ENCODE measurements at regions not wholly inside any gene's neighbourhood (a gene's known extent, or its start where the extent isn't known, plus 50 kb on each side); places are given as distances from the start of the nearest gene placed in this dataset.

DNA sequence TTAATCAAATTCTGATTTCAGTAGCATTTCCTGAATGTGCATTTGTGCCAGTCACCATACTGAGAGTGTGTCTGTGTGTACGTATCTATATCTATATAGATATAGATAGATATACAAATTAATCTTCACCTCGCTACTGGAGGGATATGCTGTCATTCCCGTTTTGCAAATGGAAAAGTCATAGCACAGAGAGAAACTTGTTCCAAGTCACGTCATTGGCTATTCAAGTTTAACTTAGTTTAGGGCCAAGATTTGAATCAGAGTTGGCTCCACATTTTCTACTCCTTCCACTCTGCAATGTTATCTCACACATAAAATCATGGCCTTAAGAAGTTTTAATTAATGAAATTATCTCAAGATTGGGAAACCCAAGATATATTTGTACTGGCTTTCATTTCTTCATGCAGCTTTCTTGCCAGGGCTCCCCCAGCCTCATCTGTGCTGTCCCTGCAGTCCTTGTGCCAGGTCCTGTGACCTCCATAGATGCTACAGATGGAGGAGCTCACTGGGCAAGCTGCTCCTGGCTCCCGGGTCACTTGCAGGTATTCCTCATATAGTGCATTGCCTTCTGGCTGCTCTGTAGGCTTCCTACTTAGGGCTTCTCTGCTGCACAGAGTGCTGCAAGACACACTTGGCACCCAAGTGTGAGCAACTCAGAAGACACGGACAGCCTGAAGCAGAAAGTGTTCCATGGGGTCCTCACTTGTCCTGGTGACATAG is 245.8 kb downstream of the KCNS3 start:
- no peak for DNase-seq (ENCODE audit: extremely low spot score)
- TF ChIP-seq, protein P1, sequence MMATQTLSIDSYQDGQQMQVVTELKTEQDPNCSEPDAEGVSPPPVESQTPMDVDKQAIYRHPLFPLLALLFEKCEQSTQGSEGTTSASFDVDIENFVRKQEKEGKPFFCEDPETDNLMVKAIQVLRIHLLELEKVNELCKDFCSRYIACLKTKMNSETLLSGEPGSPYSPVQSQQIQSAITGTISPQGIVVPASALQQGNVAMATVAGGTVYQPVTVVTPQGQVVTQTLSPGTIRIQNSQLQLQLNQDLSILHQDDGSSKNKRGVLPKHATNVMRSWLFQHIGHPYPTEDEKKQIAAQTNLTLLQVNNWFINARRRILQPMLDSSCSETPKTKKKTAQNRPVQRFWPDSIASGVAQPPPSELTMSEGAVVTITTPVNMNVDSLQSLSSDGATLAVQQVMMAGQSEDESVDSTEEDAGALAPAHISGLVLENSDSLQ (IDR thresholded peaks at IDR 0.05), result no peak
- TF ChIP-seq ELF4 (IDR thresholded peaks at IDR 0.05) (no peak), ARNT (IDR thresholded peaks at IDR 0.05) (no peak), ZNF384 (IDR thresholded peaks at IDR 0.05) (no peak), TARDBP (IDR thresholded peaks at IDR 0.05) (no peak), L3MBTL2 (conservative IDR thresholded peaks at IDR 0.05) (no peak), LEF1 (IDR thresholded peaks at IDR 0.05; ENCODE audit: borderline replicate concordance) (no peak), FOXK2 (IDR thresholded peaks at IDR 0.05) (no peak)
- POLR2A ChIA-PET, result no interaction called here
- CTCF ChIA-PET, result no interaction called here

DNA sequence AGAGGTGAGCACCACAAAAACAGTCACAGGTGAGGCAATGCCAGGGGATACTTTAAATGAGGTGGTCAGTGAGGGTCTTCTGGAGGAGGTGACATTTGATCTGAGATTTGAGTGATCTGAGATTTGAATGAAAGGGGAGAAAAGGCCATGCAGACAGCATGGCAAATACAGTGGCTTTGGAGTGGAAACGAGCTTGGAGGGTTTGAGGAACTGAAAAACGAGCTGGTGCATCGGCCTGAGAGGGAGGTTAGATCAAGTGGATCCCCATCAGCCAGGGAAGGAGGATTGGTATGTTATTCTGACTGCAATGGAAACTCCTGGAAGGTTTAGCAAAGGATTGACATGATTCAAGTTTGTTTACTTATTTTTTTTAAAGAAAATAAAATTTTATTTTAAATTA is 245.1 kb downstream of the KCNS3 start:
- ChIA-PET POLR2A (no interaction called here), CTCF (no interaction called here)
- TF ChIP-seq TARDBP (IDR thresholded peaks at IDR 0.05), result no peak
- TF ChIP-seq FOXM1 (IDR thresholded peaks at IDR 0.05; ENCODE audit: borderline replicate concordance), result no peak
- TF ChIP-seq ARNT (IDR thresholded peaks at IDR 0.05), result no peak
- TF ChIP-seq FOXA1 (IDR thresholded peaks at IDR 0.05), result no peak
- no peak for TF ChIP-seq NFRKB (IDR thresholded peaks at IDR 0.05)
- no peak for TF ChIP-seq L3MBTL2 (conservative IDR thresholded peaks at IDR 0.05)
- TF ChIP-seq ZNF384 (IDR thresholded peaks at IDR 0.05), result no peak
- TF ChIP-seq FOXK2 (IDR thresholded peaks at IDR 0.05), result no peak
- no peak for TF ChIP-seq ELF4 (IDR thresholded peaks at IDR 0.05)
- DNase-seq (ENCODE audit: extremely low spot score), result no peak

DNA sequence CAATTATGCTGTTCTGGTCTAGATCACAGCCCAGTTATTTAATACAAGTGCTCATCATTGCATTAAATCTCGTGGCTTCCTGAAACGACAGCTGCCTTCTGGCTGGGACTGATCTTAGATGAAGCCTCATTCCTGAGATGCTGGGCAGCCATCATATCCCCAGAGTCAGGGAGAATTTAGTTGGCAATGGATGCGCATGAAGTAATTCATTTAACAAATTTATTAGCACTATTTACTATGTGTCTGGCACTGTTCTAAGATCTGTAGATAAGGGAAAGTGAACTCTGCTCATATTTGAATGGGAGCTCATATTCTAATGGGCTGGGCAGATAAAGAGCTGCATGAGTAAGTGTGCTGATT is 244.7 kb downstream of the KCNS3 start:
- TF ChIP-seq FOXK2 (IDR thresholded peaks at IDR 0.05) (no peak), SP1 (IDR thresholded peaks at IDR 0.05) (no peak), BHLHE40 (IDR thresholded peaks at IDR 0.05; ENCODE audit: borderline replicate concordance) (no peak), L3MBTL2 (conservative IDR thresholded peaks at IDR 0.05) (no peak), ZNF384 (IDR thresholded peaks at IDR 0.05) (no peak), HDGF (IDR thresholded peaks at IDR 0.05; ENCODE audit: borderline replicate concordance) (no peak), ARNT (IDR thresholded peaks at IDR 0.05) (no peak), ELF4 (IDR thresholded peaks at IDR 0.05) (no peak), LEF1 (IDR thresholded peaks at IDR 0.05; ENCODE audit: borderline replicate concordance) (no peak), FOXA1 (IDR thresholded peaks at IDR 0.05) (no peak), SUZ12 (IDR thresholded peaks at IDR 0.05) (no peak), CTBP1 (IDR thresholded peaks at IDR 0.05; ENCODE audit: borderline replicate concordance) (no peak), FOXM1 (IDR thresholded peaks at IDR 0.05; ENCODE audit: borderline replicate concordance) (no peak)
- TF ChIP-seq, protein P1 (IDR thresholded peaks at IDR 0.05), result no peak
- DNase-seq (ENCODE audit: extremely low spot score), result no peak
- CTCF ChIA-PET, result no interaction called here
- POLR2A ChIA-PET, result no interaction called here

DNA sequence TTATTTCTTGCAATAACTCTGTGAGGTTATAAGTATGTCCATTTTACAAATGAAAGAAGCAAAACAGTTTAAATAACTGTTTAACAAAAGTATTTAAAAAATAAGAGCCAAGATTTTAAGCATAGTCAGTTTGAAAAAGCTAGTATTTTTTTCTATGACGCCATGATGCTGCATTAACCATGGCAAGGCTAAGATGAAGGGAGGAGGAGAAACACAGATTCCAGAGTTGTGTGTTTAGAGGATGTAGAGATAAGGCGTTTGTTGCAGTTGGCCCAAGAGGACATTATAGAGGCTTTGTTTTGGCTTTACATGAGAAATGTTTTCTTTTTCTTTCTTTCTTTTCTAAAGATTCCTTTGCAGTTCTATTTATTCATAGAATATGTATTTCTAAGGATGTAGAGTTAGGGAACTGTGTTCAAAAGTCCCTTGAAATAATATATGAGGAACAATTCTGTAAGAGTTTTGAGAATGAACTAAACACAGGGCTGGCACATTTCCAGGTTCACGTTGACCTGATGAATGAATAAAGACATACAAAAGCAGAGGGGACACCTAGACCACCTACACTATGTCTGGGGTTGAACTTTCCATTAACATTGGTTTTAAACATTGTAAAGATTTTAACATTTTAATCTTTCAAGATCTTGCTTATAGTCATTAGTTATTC is 244.2 kb downstream of the KCNS3 start:
- ChIA-PET POLR2A (no interaction called here), CTCF (no interaction called here)
- no peak for TF ChIP-seq SP1 (IDR thresholded peaks at IDR 0.05)
- TF ChIP-seq NFRKB (IDR thresholded peaks at IDR 0.05), result no peak
- TF ChIP-seq ZNF384 (IDR thresholded peaks at IDR 0.05), result no peak
- TF ChIP-seq HDGF (IDR thresholded peaks at IDR 0.05; ENCODE audit: borderline replicate concordance), result no peak
- TF ChIP-seq ARNT (IDR thresholded peaks at IDR 0.05), result no peak
- TF ChIP-seq LEF1 (IDR thresholded peaks at IDR 0.05; ENCODE audit: borderline replicate concordance), result no peak
- no peak for TF ChIP-seq SUZ12 (IDR thresholded peaks at IDR 0.05)
- no peak for TF ChIP-seq FOXA1 (IDR thresholded peaks at IDR 0.05)
- no peak for TF ChIP-seq FOXK2 (IDR thresholded peaks at IDR 0.05)
- no peak for TF ChIP-seq BHLHE40 (IDR thresholded peaks at IDR 0.05; ENCODE audit: borderline replicate concordance)
- TF ChIP-seq L3MBTL2 (conservative IDR thresholded peaks at IDR 0.05), result no peak
- TF ChIP-seq TARDBP (IDR thresholded peaks at IDR 0.05), result no peak
- TF ChIP-seq FOXM1 (IDR thresholded peaks at IDR 0.05; ENCODE audit: borderline replicate concordance), result no peak
- no peak for TF ChIP-seq CTBP1 (IDR thresholded peaks at IDR 0.05; ENCODE audit: borderline replicate concordance)
- TF ChIP-seq, protein P1 (IDR thresholded peaks at IDR 0.05), result no peak
- no peak for TF ChIP-seq ELF4 (IDR thresholded peaks at IDR 0.05)
- DNase-seq (ENCODE audit: extremely low spot score), result no peak

DNA sequence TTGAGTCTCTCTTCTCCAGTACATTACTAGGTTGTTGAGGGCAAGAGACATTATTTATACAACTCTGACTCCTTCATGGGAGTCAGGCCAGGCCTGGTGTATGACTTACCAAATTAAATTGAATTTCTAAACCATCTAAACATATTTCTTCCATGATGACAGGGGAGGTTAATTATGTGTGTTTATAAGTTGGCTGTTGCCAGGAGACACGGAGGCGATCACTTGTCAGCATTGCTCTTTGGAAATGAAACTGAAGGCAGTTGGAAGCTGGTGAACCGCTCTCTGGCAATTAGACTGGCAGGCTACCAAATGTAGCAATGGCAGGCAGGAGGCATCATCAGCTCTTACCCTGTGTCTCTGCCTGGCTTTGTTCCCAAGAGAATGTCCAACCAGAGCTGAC is 241.4 kb downstream of the KCNS3 start:
- CTCF ChIA-PET, result interaction anchor here (0.6 to 1.1 kb wide), 2 partner anchors 268 to 461 kb away, joined by 3 to 7 read pairs; no protein-coding TSS in a partner anchor
- DNase-seq (ENCODE audit: extremely low spot score), result no peak
- TF ChIP-seq ELF4 (IDR thresholded peaks at IDR 0.05) (no peak), FOXA1 (IDR thresholded peaks at IDR 0.05) (no peak), SUZ12 (IDR thresholded peaks at IDR 0.05) (no peak), LEF1 (IDR thresholded peaks at IDR 0.05; ENCODE audit: borderline replicate concordance) (no peak), ZNF384 (IDR thresholded peaks at IDR 0.05) (no peak), ARNT (IDR thresholded peaks at IDR 0.05) (no peak), BHLHE40 (IDR thresholded peaks at IDR 0.05; ENCODE audit: borderline replicate concordance) (no peak), FOXK2 (IDR thresholded peaks at IDR 0.05) (no peak)
- POLR2A ChIA-PET, result no interaction called here

DNA sequence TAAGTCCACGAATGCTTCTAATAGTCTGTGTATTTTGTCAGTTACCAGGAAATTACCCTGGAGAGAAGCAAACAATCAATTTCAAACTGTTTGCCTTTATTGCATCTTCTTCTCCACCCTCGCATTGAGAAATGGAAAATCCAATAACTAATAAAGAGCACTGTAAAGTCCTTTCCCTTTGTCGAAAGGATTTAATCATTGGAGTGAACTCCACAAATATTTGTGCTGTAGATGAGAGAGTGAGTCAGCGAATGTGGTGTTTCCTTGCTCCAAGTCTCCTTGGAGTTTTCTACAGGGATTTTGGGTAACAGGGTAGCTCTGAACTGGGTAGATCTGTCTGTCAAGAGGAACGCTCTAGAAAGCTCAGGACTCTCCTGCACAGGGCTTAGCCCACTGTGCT is 240.2 kb downstream of the KCNS3 start:
- CTCF ChIA-PET, result no interaction called here
- POLR2A ChIA-PET, result no interaction called here
- TF ChIP-seq L3MBTL2 (conservative IDR thresholded peaks at IDR 0.05) (no peak), LEF1 (IDR thresholded peaks at IDR 0.05; ENCODE audit: borderline replicate concordance) (no peak), FOXK2 (IDR thresholded peaks at IDR 0.05) (no peak), FOXM1 (IDR thresholded peaks at IDR 0.05; ENCODE audit: borderline replicate concordance) (no peak), HDGF (IDR thresholded peaks at IDR 0.05; ENCODE audit: borderline replicate concordance) (no peak), BHLHE40 (IDR thresholded peaks at IDR 0.05; ENCODE audit: borderline replicate concordance) (no peak), ELF4 (IDR thresholded peaks at IDR 0.05) (no peak), ARNT (IDR thresholded peaks at IDR 0.05) (no peak), CTBP1 (IDR thresholded peaks at IDR 0.05; ENCODE audit: borderline replicate concordance) (no peak), SP1 (IDR thresholded peaks at IDR 0.05) (no peak), FOXA1 (IDR thresholded peaks at IDR 0.05) (no peak), TARDBP (IDR thresholded peaks at IDR 0.05) (no peak), NFRKB (IDR thresholded peaks at IDR 0.05) (no peak)
- TF ChIP-seq, protein P1 (IDR thresholded peaks at IDR 0.05), result no peak
- no peak for DNase-seq (ENCODE audit: extremely low spot score)
